ENCODE measurements at regions not wholly inside any gene's neighbourhood (a gene's known extent, or its start where the extent isn't known, plus 50 kb on each side); places are given as distances from the start of the nearest gene placed in this dataset.

DNA sequence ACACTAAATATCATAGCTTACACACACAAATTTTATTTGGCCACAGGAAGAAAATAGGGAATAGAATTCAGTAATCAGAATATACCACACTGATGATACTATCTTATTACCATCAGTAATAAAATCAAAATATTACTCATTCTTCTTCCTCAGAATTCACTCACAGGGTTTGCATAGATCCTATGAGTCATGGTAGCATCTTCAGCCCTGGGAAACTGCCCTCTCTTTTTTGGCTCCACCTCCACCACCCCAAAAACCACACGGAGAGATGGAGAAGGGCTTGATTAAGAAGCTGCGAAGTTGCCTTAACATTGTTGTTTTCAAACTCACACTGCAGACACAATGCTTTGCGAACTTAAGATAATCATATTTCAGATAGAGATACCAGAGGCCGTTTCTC is 154.1 kb upstream of the AHR start:
- 66 to 70% (median 68%) methylated on average over 4 of the region's 4 CpGs for WGBS, 3 donors
- intact Hi-C loops (cut with DNase I): no loop called here
- TF ChIP-seq EP300 (IDR thresholded peaks at IDR 0.05): no peak
- no peak for TF ChIP-seq POLR2A (IDR thresholded peaks at IDR 0.05)
- TF ChIP-seq, protein P1, sequence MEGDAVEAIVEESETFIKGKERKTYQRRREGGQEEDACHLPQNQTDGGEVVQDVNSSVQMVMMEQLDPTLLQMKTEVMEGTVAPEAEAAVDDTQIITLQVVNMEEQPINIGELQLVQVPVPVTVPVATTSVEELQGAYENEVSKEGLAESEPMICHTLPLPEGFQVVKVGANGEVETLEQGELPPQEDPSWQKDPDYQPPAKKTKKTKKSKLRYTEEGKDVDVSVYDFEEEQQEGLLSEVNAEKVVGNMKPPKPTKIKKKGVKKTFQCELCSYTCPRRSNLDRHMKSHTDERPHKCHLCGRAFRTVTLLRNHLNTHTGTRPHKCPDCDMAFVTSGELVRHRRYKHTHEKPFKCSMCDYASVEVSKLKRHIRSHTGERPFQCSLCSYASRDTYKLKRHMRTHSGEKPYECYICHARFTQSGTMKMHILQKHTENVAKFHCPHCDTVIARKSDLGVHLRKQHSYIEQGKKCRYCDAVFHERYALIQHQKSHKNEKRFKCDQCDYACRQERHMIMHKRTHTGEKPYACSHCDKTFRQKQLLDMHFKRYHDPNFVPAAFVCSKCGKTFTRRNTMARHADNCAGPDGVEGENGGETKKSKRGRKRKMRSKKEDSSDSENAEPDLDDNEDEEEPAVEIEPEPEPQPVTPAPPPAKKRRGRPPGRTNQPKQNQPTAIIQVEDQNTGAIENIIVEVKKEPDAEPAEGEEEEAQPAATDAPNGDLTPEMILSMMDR (IDR thresholded peaks at IDR 0.05): no peak
- Histone ChIP-seq H3K27me3 (no peaks in the 10 kb centered on the region), H3K9me3 (no peaks in the 10 kb centered on the region), H3K27ac (no peak overlapping the region), H3K4me3 (no peak overlapping the region), H3K36me3 (no peaks in the 10 kb centered on the region), H3K4me1 (ENCODE audit: insufficient read depth) (peaks cover 2% of the 10 kb centered on the region)
- DNase-seq: no peak

DNA sequence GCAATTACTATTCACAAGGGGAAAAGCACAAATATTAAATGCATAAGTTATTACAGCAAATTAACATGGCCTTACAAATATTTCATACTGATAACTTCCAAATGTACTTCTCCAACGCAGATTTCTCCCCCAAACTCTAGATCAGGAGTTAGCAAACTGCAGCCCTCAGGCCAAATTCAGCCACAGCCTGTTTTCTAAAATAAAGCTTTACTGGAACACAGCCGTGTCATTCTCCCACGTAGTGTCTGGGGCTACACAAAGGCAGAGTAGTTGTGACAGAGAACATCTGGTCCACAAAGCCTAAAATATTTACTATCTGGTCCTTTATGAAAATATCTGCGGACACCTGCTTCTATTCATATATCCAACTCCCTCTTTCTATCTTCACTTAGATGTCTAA is 151.8 kb upstream of the AHR start:
- Histone ChIP-seq H3K4me1 (ENCODE audit: insufficient read depth) (peaks cover 2% of the 10 kb centered on the region), H3K9me3 (no peaks in the 10 kb centered on the region), H3K27me3 (no peaks in the 10 kb centered on the region), H3K36me3 (no peaks in the 10 kb centered on the region), H3K4me3 (no peak overlapping the region), H3K27ac (no peak overlapping the region)
- intact Hi-C loops (cut with DNase I): no loop called here
- DNase-seq: no peak
- WGBS, 3 donors: 10 to 18% (median 13%) methylated on average over 4 of the region's 4 CpGs
- TF ChIP-seq EP300 (IDR thresholded peaks at IDR 0.05) (no peak), POLR2A (IDR thresholded peaks at IDR 0.05) (no peak)
- TF ChIP-seq, protein P1 (IDR thresholded peaks at IDR 0.05): no peak

DNA sequence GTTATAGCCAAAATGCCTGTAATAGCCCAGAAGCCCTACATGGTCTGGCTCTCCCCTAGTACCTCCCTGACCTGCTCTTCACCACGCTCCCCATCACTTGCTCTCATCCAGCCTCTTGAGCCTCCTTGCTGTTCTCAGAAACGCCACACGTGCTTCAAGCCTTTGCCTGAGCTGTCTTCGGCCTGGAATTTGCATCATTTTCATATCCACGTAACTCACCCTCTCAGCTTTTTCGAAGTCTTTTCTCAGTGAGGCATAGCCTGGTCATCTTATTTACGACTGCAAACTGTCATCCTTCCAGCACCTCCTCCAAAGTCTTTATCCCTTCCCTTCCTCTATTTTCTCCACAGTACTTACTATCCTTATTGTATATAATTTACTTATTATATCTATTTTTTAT is 151.0 kb upstream of the AHR start:
- H3K36me3 ChIP-seq: no peaks in the 10 kb centered on the region
- intact Hi-C loops (cut with DNase I): no loop called here
- no peaks in the 10 kb centered on the region for H3K9me3 ChIP-seq
- no peaks in the 10 kb centered on the region for H3K27me3 ChIP-seq
- WGBS, 3 donors: 39 to 62% (median 54%) methylated on average over 7 of the region's 7 CpGs
- H3K4me3 ChIP-seq: no peak overlapping the region
- H3K27ac ChIP-seq: no peak overlapping the region
- DNase-seq: no peak
- no peak for TF ChIP-seq POLR2A (IDR thresholded peaks at IDR 0.05)
- peaks cover 2% of the 10 kb centered on the region for H3K4me1 ChIP-seq (ENCODE audit: insufficient read depth)

DNA sequence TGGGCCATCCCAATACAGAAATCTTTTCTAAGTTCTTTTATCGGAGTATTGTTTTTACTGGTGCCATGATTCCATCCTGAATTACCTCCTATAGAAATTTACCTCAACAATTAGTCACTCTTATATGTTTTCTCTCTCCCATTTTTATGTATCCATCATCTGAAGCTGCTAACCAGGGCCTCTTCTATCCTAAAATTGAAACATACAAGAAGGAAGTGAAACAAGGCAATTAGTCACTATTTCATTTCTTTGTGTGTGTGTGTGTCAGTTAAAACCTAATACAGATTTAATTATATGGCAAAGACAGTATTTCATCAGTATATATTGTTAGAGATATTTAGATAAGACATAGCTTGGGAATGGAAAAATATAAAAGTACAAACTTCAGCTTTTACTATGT is 148.4 kb upstream of the AHR start:
- H3K9me3 ChIP-seq: no peaks in the 10 kb centered on the region
- H3K27ac ChIP-seq: no peak overlapping the region
- no peaks in the 10 kb centered on the region for H3K27me3 ChIP-seq
- WGBS, 3 donors: 92 to 99% (median 98%) methylated on average over 1 of the region's 1 CpG
- H3K36me3 ChIP-seq: no peaks in the 10 kb centered on the region
- peaks cover 2% of the 10 kb centered on the region for H3K4me1 ChIP-seq (ENCODE audit: insufficient read depth)
- intact Hi-C loops (cut with DNase I): no loop called here
- TF ChIP-seq POLR2A (IDR thresholded peaks at IDR 0.05) (no peak), EP300 (IDR thresholded peaks at IDR 0.05) (no peak)
- TF ChIP-seq, protein P1 (IDR thresholded peaks at IDR 0.05): no peak
- no peak for DNase-seq
- no peak overlapping the region for H3K4me3 ChIP-seq

GRCh38 chr7:17152721-17153120 is 145.7 kb upstream of the AHR start:
- Histone ChIP-seq H3K36me3 (no peaks in the 10 kb centered on the region), H3K4me1 (ENCODE audit: insufficient read depth) (no peaks in the 10 kb centered on the region), H3K4me3 (no peak overlapping the region), H3K27ac (no peak overlapping the region), H3K27me3 (no peaks in the 10 kb centered on the region), H3K9me3 (no peaks in the 10 kb centered on the region)
- no peak for DNase-seq
- TF ChIP-seq, protein P1 (IDR thresholded peaks at IDR 0.05): no peak
- no peak for TF ChIP-seq EP300 (IDR thresholded peaks at IDR 0.05)
- TF ChIP-seq POLR2A (IDR thresholded peaks at IDR 0.05): no peak
- intact Hi-C loops (cut with DNase I): no loop called here
- 91 to 93% (median 93%) methylated on average over 4 of the region's 4 CpGs for WGBS, 3 donors
